Fibroblast of skin of scalp (primary cell): ENCODE measurements at regions not wholly inside any gene's neighbourhood (a gene's known extent, or its start where the extent isn't known, plus 50 kb on each side); places are given as distances from the start of the nearest gene placed in this dataset.
"Not testable (repeated sequence)": the region's sequence is repeated elsewhere in the genome, so short reads cannot be mapped to it uniquely, and the experiment has no call there.

ENCODE experiments used
- DNase-seq: peaks from one replicate; pipeline ENCODE4 v3.0.0-alpha.2; 2013

GRCh38 chrX:39484159-39485068, 613.3 kb downstream of the BCOR start:
- DNase-seq = peak; percentile 21

GRCh38 chrX:39487166-39487968, 610.4 kb downstream of the BCOR start:
- DNase-seq = no peak

- DNase-seq = no peak
Measured at GRCh38 chrX:39487969-39488330, 609.8 kb downstream of the BCOR start.

GRCh38 chrX:39491548-39492297, 606.0 kb downstream of the BCOR start:
- DNase-seq = no peak

- no peak for DNase-seq
Measured at GRCh38 chrX:39492497-39493162, 605.1 kb downstream of the BCOR start.

GRCh38 chrX:39493168-39493567, 604.6 kb downstream of the BCOR start:
- DNase-seq = no peak

GRCh38 chrX:39497117-39497516, 600.6 kb downstream of the BCOR start:
- not testable (repeated sequence) for DNase-seq

- DNase-seq = no peak
Measured at GRCh38 chrX:39497702-39498265, 600.0 kb downstream of the BCOR start.

- DNase-seq = peak; percentile 54
Measured at GRCh38 chrX:39499996-39500395, 597.8 kb downstream of the BCOR start.

- no peak for DNase-seq
Measured at GRCh38 chrX:39501822-39502221, 595.9 kb downstream of the BCOR start.

- no peak for DNase-seq
Measured at GRCh38 chrX:39502486-39502885, 595.3 kb downstream of the BCOR start.

- no peak for DNase-seq
Measured at GRCh38 chrX:39504227-39504626, 593.5 kb downstream of the BCOR start.

- DNase-seq = peak; percentile 75
Measured at GRCh38 chrX:39504850-39505259, 592.9 kb downstream of the BCOR start.

GRCh38 chrX:39506131-39506530, 591.6 kb downstream of the BCOR start:
- no peak for DNase-seq

- DNase-seq = no peak
Measured at GRCh38 chrX:39507034-39507433, 590.7 kb downstream of the BCOR start.

- no peak for DNase-seq
Measured at GRCh38 chrX:39507617-39508299, 590.0 kb downstream of the BCOR start.

GRCh38 chrX:39508300-39508692, 589.5 kb downstream of the BCOR start:
- DNase-seq = no peak

- DNase-seq = no peak
Measured at GRCh38 chrX:39509157-39509556, 588.6 kb downstream of the BCOR start.

GRCh38 chrX:39513836-39514235, 583.9 kb downstream of the BCOR start:
- DNase-seq = no peak

- peak; percentile 50 for DNase-seq
Measured at GRCh38 chrX:39514801-39515200, 583.0 kb downstream of the BCOR start.

- DNase-seq = no peak
Measured at GRCh38 chrX:39516427-39516841, 581.3 kb downstream of the BCOR start.
